HG02870 (cell line): ENCODE measurements at regions not wholly inside any gene's neighbourhood (a gene's known extent, or its start where the extent isn't known, plus 50 kb on each side); places are given as distances from the start of the nearest gene placed in this dataset.
"Not testable (repeated sequence)": the region's sequence is repeated elsewhere in the genome, so short reads cannot be mapped to it uniquely, and the experiment has no call there.

Source experiments
- ATAC-seq: cut with Tn5 transposase; IDR thresholded peaks from one replicate; pipeline ENCODE4 v1.9.1; 2021; ENCODE audit warnings: mild to moderate bottlenecking, moderate library complexity; ENCODE audit not compliant: unreplicated experiment

DNA sequence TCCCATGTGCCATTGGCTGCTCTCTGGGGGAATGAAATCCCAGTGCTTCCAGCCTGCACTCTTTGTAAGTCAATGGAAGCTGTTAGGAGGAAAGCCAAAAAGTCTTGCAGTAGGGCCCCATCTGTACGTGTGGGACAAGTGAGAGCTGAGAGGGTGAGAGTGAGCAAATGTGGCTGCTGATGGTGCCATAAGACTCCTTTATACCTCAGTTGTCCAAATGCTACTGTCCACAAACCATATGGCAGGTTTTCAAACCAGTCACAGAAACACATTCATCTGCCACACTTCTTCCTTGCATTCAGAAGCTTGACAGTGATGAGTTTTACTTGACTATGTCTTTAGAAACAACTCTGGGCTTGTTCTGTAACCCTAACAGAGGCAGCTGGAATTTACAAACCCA is 543.8 kb downstream of the CSNK1G3 start:
- no peak for ATAC-seq

DNA sequence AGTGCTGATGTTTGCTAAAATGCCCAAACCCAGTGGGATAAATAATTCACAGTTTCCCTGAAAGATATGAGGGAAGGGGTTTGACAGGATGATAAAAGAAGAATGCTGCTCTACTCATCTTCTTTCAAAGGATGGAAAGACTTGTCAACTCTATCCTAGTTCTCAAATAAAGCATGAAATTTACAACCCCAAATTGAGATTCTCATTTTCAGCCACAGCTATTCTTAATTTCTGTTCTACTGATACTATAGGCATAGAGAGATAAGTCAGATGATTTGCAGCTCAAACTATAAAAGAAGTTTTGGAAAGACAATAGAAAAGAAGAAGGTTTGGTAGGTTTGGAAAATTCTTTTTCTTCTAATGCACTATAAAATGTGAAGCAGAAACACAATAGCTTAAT is 542.6 kb downstream of the CSNK1G3 start:
- ATAC-seq: peak; percentile 52

DNA sequence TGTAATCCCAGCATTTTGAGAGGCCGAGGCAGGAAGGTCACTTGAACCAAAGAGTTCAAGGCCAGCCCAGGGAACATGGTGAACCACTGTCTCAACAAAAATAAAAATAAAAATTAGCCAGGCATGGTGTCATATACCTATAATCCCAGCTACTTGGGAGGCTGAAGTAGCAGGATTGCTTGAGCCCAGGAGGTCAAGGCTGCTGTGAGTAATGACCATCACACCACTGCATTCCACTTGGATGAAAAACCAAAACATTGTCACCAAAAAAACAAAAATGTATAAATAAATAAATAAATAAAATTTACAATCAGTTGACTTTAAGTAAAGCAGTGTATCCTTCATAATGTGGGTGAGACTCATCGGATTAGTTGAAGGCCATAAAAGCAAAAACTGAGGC is 541.4 kb downstream of the CSNK1G3 start:
- ATAC-seq: no peak

DNA sequence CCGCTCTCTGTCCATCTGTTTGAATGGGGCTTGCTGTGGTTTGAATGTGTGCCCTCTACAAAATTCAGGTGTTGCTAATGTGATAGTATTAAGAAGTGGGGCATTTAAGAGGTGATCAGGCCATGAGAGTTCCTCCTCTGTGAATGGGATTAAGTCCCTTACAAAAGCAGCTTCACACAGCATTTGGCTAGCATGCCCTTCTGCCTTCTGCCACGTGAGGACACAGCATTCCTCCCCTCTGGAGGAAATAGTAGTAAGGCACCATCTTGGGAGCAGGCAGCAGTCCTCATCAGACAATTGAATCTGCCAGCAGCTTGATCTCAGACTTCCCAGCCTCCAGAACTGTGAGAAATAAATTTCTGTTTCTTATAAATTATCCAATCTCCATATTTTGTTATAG is 540.2 kb downstream of the CSNK1G3 start:
- ATAC-seq: no peak

DNA sequence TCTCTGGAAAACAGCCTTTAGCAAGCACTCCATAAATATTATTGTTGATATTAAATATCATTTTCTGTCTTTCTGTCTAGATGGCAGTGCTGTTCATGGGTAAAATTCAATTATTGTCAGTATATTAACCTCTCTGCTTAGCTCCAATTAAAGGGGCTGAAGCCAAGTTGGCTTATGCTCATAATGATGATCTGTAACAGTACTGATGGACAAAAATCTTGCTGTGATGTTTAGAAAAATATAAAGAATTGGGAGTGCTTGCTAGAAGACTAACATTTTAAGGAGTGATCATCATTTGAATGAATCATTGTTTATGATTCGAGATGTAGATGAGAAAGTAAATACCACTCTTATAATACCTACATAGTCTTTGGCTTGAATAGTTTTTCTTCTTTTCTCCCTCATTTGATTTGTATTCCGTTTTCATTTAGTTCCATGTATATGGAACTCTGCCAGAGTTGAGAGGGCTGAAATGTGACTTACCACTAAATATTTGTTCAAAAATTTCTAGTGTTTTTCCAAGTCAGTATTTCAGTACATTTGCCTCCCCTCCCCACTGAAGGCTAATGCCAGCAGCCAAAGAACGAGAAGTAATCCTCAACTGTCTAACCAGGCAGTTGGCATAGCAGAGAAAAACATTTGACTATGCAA is 538.3 kb downstream of the CSNK1G3 start:
- ATAC-seq: no peak

DNA sequence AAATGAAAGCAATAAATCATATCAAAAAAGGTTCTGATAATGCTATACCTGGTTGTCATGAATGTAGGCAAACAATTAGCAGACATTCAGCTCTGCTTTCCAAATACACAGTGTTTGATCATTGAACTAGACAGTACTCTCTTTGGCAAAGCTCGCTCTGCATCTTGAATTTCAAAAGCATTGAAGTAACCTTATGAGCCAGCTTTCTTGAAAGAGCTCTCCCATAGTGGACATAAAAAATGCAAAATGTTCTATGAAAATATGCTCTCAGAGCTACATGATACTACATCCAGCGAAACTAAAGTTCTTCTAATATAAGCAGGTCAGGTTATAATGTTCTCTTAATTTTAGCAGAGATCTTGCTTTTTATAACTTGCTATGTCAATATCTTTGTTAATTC is 533.4 kb downstream of the CSNK1G3 start:
- ATAC-seq: no peak

DNA sequence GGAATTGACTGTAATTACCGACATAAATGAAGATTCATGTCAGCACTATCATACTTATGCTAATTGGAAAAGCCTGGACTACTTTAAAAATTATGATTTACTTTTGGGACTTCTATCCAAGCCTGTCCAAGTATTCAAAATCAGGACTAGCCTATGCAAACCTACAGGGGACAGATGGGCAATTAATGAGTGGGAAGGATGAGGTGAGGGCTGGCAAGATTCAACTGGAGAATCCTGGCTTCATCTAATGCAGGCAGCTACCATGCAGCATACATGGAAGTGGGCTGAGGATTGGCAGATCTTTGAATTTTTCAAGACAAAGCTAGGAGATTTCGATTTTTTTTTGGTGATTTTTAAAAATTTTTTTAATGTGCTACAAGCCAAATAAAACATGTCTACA is 532.6 kb downstream of the CSNK1G3 start:
- ATAC-seq: no peak

DNA sequence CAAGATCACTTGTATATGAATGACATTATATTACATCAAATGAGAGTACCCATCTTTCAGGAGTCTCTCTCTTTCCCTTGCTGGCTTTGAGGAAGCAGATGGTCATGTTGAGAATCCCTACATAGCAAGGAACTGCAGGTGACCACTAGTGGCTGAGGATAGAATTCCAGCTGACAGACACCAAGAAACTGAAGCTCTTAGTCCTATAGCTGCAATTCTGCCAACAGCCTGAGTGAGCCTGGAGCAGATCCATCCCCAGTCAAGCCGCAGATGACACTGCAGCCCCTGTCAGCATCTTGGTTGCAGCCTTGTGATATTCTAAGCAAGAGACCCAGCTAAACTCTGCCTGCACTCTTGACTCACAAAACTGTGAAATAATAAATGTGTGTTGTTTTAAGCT is 531.5 kb downstream of the CSNK1G3 start:
- ATAC-seq: no peak

DNA sequence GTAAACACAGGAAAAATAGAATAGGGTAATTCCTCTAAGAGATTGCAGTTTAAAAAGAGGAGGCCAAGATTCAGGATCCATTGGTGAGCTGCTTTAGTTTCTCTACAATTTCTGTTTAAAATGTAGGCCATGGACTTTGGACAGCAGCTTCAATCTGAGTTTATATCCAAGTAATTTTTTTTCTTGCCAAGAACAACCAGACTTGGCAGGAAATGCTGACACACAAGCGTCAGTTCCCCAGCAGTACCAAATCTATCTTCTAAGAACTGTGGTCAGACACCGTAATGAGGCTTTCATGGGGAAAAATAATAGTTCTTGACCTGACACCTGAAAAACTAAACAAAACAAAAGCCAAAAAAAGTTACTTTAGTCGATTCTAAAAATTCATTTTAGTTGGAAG is 528.8 kb downstream of the CSNK1G3 start:
- ATAC-seq: no peak

DNA sequence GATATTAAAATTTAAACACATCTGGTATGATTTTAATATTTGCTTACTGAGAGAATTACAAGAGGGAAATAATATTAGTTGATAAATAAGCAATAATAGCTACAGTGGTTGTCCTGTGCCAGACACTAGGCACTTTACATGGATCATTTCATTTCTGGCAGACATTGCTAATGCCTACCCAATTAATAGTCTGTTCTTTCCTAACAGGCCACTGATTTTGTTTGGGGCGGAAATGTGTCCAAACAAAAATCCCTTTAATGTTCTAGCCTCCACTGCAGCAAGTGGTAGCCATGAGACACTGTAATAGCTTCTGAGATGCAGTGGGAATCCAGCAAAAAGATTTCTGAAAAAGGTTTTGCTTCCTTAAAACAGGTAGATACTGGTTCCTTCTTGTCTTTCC is 527.4 kb downstream of the CSNK1G3 start:
- ATAC-seq: no peak

DNA sequence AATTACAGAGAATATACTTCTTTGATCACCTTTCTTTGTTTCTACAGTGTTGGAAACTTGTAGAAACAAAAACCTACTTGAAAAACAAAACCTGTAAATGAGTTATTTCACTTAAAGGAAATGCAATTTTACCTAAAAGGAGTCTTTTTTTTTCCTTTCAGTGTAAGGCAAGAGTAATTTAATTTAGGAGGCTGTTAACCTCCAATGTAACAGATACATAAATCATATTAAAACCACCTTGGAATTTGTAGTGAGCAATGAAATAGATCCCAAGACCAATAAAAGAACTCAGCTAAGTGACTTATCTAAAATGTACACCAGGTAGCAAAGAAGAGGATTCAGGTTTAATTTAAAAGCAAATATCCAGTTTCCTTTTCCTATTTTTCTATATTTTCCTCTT is 524.8 kb downstream of the CSNK1G3 start:
- no peak for ATAC-seq

DNA sequence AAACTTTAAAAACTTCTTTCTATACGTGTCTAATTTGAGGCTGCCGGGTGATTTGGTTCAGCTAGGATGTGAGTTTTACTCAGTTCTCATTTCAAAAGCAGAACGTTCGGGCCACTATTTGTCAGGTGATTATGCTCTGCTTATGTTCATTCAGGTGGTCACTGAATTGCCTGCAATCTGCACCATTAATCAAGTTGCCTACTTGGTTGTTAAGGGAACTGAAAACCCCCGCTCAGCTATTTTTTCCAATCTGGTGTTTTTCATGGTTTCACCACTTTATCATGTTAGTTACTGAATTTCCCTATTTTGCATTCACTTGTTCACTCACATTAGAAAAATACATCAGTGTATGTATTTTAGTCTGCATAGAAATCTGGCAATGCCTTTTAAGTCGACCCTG is 523.0 kb downstream of the CSNK1G3 start:
- peak; percentile 98 for ATAC-seq

DNA sequence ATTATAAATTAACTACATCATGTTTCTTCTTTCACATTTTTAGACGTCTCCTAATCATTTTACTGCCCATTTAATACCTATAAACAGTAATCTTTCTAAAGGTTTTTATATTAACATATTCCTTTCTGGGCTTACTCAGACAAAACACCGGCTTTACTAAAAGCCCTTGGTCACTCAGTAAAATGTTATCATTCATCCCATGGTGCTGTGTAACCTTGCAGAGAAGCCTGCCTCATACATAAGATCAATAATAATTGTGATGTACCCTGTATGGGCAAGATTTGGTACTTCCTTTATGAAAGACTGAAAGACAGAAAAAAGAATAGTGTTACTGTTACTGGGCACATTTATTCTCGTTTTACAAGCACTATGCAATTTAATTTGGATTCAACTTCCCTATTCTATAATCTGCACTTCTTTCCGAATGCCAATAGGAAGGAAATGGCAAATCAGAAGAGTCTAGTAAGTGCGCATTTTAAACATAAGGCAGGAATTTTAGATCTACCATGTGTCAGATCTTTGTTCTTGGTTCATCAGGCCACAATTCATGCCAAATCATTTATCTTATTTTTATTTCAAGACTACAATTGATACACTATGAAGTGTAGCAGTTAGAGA is 522.2 kb downstream of the CSNK1G3 start:
- no peak for ATAC-seq

DNA sequence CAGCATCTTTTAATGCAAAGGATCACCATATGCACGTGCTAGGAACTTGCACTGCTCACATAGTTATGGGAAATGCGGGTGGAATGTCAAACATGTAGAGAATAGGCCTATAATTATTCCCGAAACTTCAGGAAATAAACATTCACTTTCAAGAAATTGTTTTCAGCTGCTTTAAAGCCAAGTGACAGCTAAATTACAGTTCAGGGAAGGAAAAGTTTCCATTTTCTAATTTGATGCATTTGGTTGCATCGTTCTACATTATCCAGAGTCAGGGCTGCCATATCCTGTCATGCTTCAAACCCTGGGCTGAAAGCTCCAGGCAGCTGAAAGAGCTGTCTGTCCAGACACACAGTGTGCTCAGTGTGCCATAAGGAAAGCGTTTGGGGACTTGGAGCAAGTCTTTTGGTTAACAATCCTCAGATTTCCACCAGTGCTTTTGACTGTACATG is 518.1 kb downstream of the CSNK1G3 start:
- no peak for ATAC-seq

DNA sequence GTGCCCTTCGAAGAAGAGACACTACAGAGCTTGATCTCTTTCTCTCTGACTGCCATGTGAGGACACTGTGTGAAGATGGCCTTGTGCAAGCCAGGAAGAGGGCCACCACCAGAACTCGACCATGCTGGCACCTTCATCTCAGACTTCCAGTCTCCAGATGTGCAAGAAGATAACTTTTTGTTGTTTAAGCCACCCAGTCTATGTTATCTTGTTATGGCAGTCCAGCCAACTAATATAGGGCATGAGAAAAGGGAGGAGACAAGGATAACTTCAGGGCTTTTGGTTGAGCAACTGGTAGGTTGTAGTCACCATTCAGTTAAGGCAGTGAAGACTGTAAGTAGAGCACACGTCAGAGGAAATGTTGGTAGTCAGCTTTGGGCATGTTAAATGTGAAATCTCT is 515.5 kb downstream of the CSNK1G3 start:
- no peak for ATAC-seq

DNA sequence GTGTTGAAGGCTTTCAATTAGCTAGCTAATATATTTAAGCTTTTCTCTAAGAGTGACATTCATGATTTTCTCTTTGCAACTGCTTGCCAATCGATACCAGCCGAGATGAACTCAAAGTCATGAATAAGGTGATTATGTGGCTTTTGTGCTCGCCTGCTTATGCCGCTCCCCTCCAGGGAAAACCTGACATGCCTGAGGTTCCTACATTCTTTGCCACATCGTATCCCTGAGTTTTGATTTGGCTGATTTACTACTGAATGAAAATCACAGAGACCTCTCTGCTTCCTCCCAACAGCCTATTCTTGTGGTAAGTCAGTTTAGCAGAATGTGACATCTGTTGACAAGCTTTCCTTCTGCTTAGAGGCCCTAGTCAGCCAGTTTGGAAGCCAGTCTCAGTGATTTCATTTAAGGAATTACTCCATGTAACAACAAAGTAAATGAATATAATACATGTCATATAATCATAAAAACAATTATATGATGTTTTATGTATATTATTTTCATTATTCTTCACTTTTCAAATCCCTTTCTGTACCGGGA is 513.4 kb downstream of the CSNK1G3 start:
- ATAC-seq: no peak

DNA sequence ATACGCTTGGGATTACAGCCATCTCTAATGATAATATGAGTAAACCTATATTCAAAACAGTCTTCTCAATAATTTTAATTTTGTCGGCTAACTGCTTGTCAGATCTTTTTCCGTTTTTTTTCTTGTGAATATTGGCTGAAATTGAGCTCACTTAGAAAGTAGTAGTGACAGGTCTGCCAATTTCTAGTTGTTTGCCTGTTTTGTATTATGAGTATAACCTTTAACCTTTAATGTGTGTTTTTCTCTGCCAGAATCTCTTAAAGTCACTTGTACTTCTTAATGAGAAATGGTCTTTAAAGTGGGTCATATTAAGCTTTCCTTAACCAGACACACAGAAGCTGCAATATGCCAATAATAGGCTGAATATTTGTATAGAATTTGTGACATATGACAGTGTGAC is 511.0 kb downstream of the CSNK1G3 start:
- no peak for ATAC-seq

DNA sequence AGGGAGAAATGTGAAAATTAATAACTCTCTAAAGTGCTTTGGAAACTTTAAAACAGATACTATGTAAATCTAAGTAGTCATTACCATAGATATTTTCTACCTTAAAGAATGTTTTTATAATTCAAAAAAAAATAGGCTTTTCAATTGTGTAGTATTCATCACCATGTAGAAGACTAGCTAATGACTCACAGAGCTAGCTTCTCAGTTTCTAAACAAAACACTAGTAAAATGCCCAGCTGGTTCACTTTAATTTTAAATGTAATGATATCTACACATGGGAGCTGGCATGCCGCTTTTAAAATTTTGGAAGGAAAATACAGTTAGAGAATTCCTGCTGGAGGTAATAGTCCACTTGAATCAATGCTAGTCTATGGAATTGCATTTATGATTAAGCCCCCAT is 509.8 kb downstream of the CSNK1G3 start:
- ATAC-seq: no peak

DNA sequence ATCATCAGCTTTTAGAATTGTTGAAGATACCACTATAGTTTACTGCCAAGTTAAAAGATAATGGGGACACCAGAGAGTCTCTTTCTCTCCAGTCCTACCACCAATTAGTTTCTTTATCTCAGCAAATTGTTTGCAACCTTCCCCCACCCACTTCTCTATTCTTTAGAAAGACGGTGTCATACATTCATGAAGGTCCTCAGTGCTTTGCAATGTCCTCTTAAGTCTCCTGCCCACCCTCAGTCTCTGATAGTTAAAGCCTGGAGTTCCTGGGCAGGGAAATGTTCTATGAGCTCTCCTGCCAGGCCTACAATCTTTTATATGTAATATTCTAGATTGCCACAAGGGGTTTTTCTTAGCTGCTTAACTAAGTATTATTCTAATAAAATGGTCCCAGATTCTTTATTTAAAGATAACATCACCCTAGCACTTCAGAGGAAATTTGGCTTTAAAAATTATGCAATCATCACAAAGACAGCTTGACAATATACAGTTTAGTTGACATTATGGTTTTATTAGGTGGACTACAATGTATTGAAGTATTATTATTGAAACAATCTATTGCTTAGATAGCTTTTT is 509.2 kb downstream of the CSNK1G3 start:
- ATAC-seq: no peak

DNA sequence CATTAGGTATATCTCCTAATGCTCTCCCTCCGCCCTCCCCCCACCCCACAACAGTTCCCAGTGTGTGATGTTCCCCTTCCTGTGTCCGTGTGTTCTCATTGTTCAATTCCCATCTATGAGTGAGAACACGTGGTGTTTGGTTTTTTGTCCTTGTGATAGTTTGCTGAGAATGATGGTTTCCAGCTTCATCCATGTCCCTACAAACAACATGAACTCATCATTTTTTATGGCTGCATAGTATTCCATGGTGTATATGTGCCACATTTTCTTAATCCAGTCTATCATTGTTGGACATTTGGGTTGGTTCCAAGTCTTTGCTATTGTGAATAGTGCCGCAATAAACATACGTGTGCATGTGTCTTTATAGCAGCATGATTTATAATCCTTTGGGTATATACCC is 505.3 kb downstream of the CSNK1G3 start:
- ATAC-seq: not testable (repeated sequence)

DNA sequence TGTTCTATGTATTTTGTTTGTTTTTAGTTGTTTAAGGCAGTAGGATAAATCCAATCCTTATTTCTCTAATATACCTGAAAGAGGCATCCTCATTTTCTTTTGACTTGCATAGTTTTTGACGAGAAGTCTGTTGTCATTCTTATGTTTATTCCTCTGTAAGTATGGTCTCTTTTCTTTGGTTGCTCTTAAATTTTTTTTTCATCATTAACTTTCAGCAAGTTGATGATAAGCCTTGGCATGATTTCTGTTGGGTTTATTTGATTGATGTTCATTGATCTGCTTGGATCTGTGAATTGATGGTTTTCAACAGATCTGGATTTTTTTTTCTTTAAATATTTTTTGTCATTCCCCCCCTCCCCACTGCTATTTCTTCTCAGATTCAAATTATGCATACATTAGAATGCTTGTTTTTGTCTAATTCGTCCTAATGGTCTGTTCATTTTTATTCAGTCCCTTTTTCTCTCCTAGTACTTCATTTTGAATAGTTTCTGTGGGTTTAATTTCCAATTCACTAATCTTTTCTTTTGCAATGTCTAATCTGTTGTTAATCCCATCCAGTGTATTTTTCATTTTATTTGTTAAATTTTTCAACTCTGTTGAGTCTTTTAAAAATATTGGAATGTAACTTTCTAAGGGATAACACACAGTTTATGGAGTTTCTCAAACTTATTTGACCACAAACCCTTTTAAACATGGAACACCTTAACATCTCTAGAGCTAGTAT is 495.9 kb downstream of the CSNK1G3 start:
- ATAC-seq: no peak
